HEK293 (cell line): ENCODE measurements at regions not wholly inside any gene's neighbourhood (a gene's known extent, or its start where the extent isn't known, plus 50 kb on each side); places are given as distances from the start of the nearest gene placed in this dataset.

ENCODE experiments used
- GLI4 ChIP-seq: fragments of 450-650 bp; formaldehyde crosslinking; IDR thresholded peaks from 2 replicates; pipeline ENCODE4 v1.5.1; 2016; ENCODE audit warnings: missing biosample characterization, missing genetic modification characterization
- PBX3 ChIP-seq: sonication (generic); formaldehyde crosslinking; IDR thresholded peaks from 2 replicates; pipeline ENCODE4 v1.8.1; 2022; ENCODE audit warnings: mild to moderate bottlenecking, moderate library complexity, missing genetic modification reagents
- REST ChIP-seq: fragments of 450-650 bp; formaldehyde crosslinking; IDR thresholded peaks from 2 replicates; pipeline ENCODE4 v1.5.1; 2016; ENCODE audit warnings: missing biosample characterization, missing genetic modification characterization
- ZNF830 ChIP-seq: fragments of 450-650 bp; IDR thresholded peaks from 2 replicates; pipeline ENCODE4 v1.5.0; 2018; ENCODE audit warnings: missing biosample characterization, missing genetic modification characterization, low read depth, mild to moderate bottlenecking, moderate library complexity
- ZSCAN30 ChIP-seq: fragments of 450-650 bp; IDR thresholded peaks from 2 replicates; pipeline ENCODE4 v1.5.1; 2018; ENCODE audit warnings: missing biosample characterization, mild to moderate bottlenecking, missing genetic modification characterization, moderate library complexity
- TF ChIP-seq, protein P1 (sequence below): fragments of 450-650 bp; formaldehyde crosslinking; IDR thresholded peaks from 2 replicates; pipeline ENCODE4; 2016; ENCODE audit warnings: missing biosample characterization, missing genetic modification characterization
- TF ChIP-seq, protein P2 (sequence below): fragments of 450-650 bp; formaldehyde crosslinking; IDR thresholded peaks from 2 replicates; pipeline ENCODE4 v1.5.1; 2016; ENCODE audit warnings: missing biosample characterization, missing genetic modification characterization

DNA sequence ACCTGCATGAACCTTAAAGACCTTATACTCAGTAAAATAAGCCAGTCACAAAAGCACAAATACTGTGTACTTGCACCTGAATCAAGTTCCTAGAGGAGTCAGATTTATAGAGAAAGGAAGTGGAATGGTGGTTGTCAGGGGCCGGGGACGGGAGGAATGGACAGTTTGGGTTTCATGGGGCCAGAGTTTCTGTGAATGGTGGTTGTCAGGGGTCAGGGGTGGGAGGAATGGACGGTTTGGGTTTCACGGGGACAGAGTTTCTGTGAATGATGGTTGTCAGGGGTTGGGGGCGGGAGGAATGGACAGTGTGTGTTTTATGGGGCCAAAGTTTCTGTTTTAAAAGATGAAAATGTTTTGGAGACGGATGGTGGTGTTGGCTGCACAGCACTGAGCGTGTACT is 260.0 kb upstream of the MKI67 start:
- TF ChIP-seq, protein P1, sequence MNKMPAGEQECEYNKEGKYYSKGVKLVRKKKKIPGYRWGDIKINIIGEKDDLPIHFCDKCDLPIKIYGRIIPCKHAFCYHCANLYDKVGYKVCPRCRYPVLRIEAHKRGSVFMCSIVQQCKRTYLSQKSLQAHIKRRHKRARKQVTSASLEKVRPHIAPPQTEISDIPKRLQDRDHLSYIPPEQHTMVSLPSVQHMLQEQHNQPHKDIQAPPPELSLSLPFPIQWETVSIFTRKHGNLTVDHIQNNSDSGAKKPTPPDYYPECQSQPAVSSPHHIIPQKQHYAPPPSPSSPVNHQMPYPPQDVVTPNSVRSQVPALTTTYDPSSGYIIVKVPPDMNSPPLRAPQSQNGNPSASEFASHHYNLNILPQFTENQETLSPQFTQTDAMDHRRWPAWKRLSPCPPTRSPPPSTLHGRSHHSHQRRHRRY (tag by site-specific recombination): no peak
- TF ChIP-seq, protein P2, sequence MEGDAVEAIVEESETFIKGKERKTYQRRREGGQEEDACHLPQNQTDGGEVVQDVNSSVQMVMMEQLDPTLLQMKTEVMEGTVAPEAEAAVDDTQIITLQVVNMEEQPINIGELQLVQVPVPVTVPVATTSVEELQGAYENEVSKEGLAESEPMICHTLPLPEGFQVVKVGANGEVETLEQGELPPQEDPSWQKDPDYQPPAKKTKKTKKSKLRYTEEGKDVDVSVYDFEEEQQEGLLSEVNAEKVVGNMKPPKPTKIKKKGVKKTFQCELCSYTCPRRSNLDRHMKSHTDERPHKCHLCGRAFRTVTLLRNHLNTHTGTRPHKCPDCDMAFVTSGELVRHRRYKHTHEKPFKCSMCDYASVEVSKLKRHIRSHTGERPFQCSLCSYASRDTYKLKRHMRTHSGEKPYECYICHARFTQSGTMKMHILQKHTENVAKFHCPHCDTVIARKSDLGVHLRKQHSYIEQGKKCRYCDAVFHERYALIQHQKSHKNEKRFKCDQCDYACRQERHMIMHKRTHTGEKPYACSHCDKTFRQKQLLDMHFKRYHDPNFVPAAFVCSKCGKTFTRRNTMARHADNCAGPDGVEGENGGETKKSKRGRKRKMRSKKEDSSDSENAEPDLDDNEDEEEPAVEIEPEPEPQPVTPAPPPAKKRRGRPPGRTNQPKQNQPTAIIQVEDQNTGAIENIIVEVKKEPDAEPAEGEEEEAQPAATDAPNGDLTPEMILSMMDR (tag by site-specific recombination): no peak
- TF ChIP-seq ZSCAN30 (tag by site-specific recombination): no peak
- TF ChIP-seq PBX3 (CRISPR knock-in tag): no peak
- no peak for TF ChIP-seq ZNF830 (tag by site-specific recombination)
- no peak for TF ChIP-seq GLI4 (tag by site-specific recombination)
- no peak for TF ChIP-seq REST (tag by site-specific recombination)
